22Rv1 (cell line): ENCODE measurements at regions not wholly inside any gene's neighbourhood (a gene's known extent, or its start where the extent isn't known, plus 50 kb on each side); places are given as distances from the start of the nearest gene placed in this dataset.

ENCODE experiments used
- ZFX ChIP-seq: fragments of 450-650 bp; IDR thresholded peaks from 2 replicates; pipeline ENCODE4 v1.6.1; 2017; ENCODE audit warnings: antibody characterized with exemption, borderline replicate concordance
- TF ChIP-seq, protein P1 (sequence below): fragments of 450-650 bp; IDR thresholded peaks from 2 replicates; pipeline ENCODE4 v1.5.1; 2017; ENCODE audit warnings: mild to moderate bottlenecking

DNA sequence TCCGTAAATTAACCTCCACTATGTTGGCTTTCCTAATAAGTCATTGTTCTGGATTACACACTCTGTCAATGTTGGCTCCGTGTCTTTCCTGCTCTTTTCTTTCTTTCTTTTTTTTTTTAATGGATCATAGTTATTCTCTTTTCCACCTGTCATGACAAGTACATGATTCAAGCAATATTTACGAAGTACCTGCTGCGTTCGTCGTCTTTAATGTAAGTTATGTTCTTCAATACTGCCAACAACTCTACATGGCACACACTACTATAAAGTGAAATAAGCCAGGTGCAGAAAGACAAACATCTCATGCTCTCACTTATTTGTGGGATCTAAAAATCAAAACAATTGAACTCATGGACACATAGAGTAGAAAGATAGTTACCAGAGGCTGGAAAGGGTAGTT is 239.1 kb downstream of the SCG2 start:
- TF ChIP-seq, protein P1, sequence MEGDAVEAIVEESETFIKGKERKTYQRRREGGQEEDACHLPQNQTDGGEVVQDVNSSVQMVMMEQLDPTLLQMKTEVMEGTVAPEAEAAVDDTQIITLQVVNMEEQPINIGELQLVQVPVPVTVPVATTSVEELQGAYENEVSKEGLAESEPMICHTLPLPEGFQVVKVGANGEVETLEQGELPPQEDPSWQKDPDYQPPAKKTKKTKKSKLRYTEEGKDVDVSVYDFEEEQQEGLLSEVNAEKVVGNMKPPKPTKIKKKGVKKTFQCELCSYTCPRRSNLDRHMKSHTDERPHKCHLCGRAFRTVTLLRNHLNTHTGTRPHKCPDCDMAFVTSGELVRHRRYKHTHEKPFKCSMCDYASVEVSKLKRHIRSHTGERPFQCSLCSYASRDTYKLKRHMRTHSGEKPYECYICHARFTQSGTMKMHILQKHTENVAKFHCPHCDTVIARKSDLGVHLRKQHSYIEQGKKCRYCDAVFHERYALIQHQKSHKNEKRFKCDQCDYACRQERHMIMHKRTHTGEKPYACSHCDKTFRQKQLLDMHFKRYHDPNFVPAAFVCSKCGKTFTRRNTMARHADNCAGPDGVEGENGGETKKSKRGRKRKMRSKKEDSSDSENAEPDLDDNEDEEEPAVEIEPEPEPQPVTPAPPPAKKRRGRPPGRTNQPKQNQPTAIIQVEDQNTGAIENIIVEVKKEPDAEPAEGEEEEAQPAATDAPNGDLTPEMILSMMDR: no peak
- no peak for TF ChIP-seq ZFX
